B cell (primary cell): ENCODE measurements at regions not wholly inside any gene's neighbourhood (a gene's known extent, or its start where the extent isn't known, plus 50 kb on each side); places are given as distances from the start of the nearest gene placed in this dataset.
"Not testable (repeated sequence)": the region's sequence is repeated elsewhere in the genome, so short reads cannot be mapped to it uniquely, and the experiment has no call there.

ENCODE experiments used
- EZH2 ChIP-seq: IDR thresholded peaks from 2 replicates; pipeline ENCODE4 v1.6.1; 2012; ENCODE audit warnings: borderline replicate concordance, low read depth, mild to moderate bottlenecking, moderate library complexity, low read length; ENCODE audit not compliant: insufficient read depth, poor library complexity, severe bottlenecking
- TF ChIP-seq, protein P1 (sequence below): fragments of 200-600 bp; IDR thresholded peaks from one replicate; pipeline ENCODE4 v1.8.0; 2022; ENCODE audit warnings: antibody characterized with exemption, mild to moderate bottlenecking

DNA sequence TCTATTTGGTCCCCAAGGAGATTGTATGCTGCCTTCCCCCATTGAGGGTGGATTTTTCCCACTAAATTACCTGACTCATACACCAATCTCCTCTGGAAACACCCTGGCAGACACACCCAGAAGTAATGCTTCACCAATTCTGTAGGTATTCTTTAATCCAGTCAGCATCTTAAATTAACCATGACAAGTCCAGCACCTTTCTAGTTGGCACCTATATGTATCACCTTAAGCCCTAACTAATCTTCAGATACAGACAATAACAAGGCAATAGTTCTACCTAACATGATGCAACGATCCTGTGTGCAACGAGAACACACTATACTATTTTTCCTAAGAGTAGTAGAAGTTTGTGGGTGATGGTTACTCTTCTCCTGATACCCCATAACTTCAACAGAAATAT lies 473.3 kb upstream of the NPAP1 start:
- TF ChIP-seq, protein P1, sequence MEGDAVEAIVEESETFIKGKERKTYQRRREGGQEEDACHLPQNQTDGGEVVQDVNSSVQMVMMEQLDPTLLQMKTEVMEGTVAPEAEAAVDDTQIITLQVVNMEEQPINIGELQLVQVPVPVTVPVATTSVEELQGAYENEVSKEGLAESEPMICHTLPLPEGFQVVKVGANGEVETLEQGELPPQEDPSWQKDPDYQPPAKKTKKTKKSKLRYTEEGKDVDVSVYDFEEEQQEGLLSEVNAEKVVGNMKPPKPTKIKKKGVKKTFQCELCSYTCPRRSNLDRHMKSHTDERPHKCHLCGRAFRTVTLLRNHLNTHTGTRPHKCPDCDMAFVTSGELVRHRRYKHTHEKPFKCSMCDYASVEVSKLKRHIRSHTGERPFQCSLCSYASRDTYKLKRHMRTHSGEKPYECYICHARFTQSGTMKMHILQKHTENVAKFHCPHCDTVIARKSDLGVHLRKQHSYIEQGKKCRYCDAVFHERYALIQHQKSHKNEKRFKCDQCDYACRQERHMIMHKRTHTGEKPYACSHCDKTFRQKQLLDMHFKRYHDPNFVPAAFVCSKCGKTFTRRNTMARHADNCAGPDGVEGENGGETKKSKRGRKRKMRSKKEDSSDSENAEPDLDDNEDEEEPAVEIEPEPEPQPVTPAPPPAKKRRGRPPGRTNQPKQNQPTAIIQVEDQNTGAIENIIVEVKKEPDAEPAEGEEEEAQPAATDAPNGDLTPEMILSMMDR = not testable (repeated sequence)
- TF ChIP-seq EZH2 = not testable (repeated sequence)
